Germinal center (tissue), 1 donor: ENCODE measurements at regions not wholly inside any gene's neighbourhood (a gene's known extent, or its start where the extent isn't known, plus 50 kb on each side); places are given as distances from the start of the nearest gene placed in this dataset.

Experiments
- DNase-seq: peaks from one replicate; pipeline ENCODE4 v3.0.0; 2012; ENCODE audit warnings: mixed read lengths, low spot score

GRCh38 chr14:83196236-83196635, 1662.6 kb upstream of the SEL1L start:
- no peak for DNase-seq

GRCh38 chr14:83197271-83197670, 1663.6 kb upstream of the SEL1L start:
- no peak for DNase-seq

- no peak for DNase-seq
Measured at GRCh38 chr14:83207550-83207949, 1673.9 kb upstream of the SEL1L start.

GRCh38 chr14:83208341-83208740, 1674.7 kb upstream of the SEL1L start:
- no peak for DNase-seq

GRCh38 chr14:83217492-83217891, 1683.8 kb upstream of the SEL1L start:
- DNase-seq = no peak

- DNase-seq = no peak
Measured at GRCh38 chr14:83247924-83248639, 1714.4 kb upstream of the SEL1L start.

- no peak for DNase-seq
Measured at GRCh38 chr14:83251402-83251801, 1717.7 kb upstream of the SEL1L start.

GRCh38 chr14:83253870-83254269, 1720.2 kb upstream of the SEL1L start:
- no peak for DNase-seq

- DNase-seq = no peak
Measured at GRCh38 chr14:83255015-83255726, 1721.5 kb upstream of the SEL1L start.

GRCh38 chr14:83255727-83256090, 1722.1 kb upstream of the SEL1L start:
- DNase-seq = no peak

- no peak for DNase-seq
Measured at GRCh38 chr14:83257466-83258439, 1724.1 kb upstream of the SEL1L start.

- no peak for DNase-seq
Measured at GRCh38 chr14:83260751-83261150, 1727.1 kb upstream of the SEL1L start.

GRCh38 chr14:83269583-83269982, 1735.9 kb upstream of the SEL1L start:
- DNase-seq = no peak

GRCh38 chr14:83271663-83272062, 1738.0 kb upstream of the SEL1L start:
- no peak for DNase-seq

GRCh38 chr14:83280719-83281118, 1747.1 kb upstream of the SEL1L start:
- DNase-seq = no peak

- no peak for DNase-seq
Measured at GRCh38 chr14:83282706-83283105, 1749.1 kb upstream of the SEL1L start.

GRCh38 chr14:83287300-83287699, 1753.6 kb upstream of the SEL1L start:
- DNase-seq = no peak

- no peak for DNase-seq
Measured at GRCh38 chr14:83289390-83289789, 1755.7 kb upstream of the SEL1L start.

- DNase-seq = no peak
Measured at GRCh38 chr14:83289896-83290295, 1756.2 kb upstream of the SEL1L start.

- DNase-seq = no peak
Measured at GRCh38 chr14:83290447-83290846, 1756.8 kb upstream of the SEL1L start.

GRCh38 chr14:83291714-83292113, 1758.1 kb upstream of the SEL1L start:
- no peak for DNase-seq

- no peak for DNase-seq
Measured at GRCh38 chr14:83294941-83295340, 1761.3 kb upstream of the SEL1L start.

- no peak for DNase-seq
Measured at GRCh38 chr14:83297361-83297760, 1763.7 kb upstream of the SEL1L start.
